Activated B cell treated with CpG ODN at 0.5 μM for 24 hours (primary cell): ENCODE measurements at regions not wholly inside any gene's neighbourhood (a gene's known extent, or its start where the extent isn't known, plus 50 kb on each side); places are given as distances from the start of the nearest gene placed in this dataset.

Experiments used
- ATAC-seq: fragments of 200-7000 bp; cut with Tn5 transposase; one replicate; pipeline ENCODE4 v1.10.0; 2021; ENCODE audit warnings: low read depth, mild to moderate bottlenecking, moderate library complexity
- CTCF ChIA-PET: fragments of 350-600 bp; sonication (Branson Sonifier 250); formaldehyde crosslinking; loops from one replicate; lab custom pipeline; 2021; ENCODE audit warnings: antibody characterized with exemption; lab: Charles Lee
- POLR2A ChIA-PET: fragments of 350-600 bp; sonication (Branson Sonifier 250); formaldehyde crosslinking; loops from one replicate; lab custom pipeline; 2021; ENCODE audit warnings: antibody characterized with exemption; lab: Charles Lee
- DNase-seq: peaks from one replicate; pipeline ENCODE4 v3.0.0; 2022
- H3K27ac Mint-ChIP-seq: one replicate; pipeline ENCODE4 v1.8.0; 2020; ENCODE audit warnings: mixed read lengths
- H3K27me3 Mint-ChIP-seq: one replicate; pipeline ENCODE4 v1.8.0; 2021; ENCODE audit warnings: mixed read lengths
- H3K36me3 Mint-ChIP-seq: one replicate; pipeline ENCODE4 v1.8.0; 2021; ENCODE audit warnings: low read depth, mixed read lengths
- H3K4me1 Mint-ChIP-seq: one replicate; pipeline ENCODE4 v1.8.0; 2021; ENCODE audit warnings: mixed read lengths
- H3K4me3 Mint-ChIP-seq: one replicate; pipeline ENCODE4 v1.8.0; 2020; ENCODE audit warnings: mild to moderate bottlenecking, mixed read lengths
- H3K9me3 Mint-ChIP-seq: one replicate; pipeline ENCODE4 v1.8.0; 2020; ENCODE audit warnings: mixed read lengths
- CTCF ChIP-seq: fragments of 200-600 bp; IDR thresholded peaks from one replicate; pipeline ENCODE4 v1.8.0; 2022; ENCODE audit warnings: antibody characterized with exemption, mild to moderate bottlenecking
- intact Hi-C: fragments of 100-400 bp; cut with micrococcal nuclease; formaldehyde crosslinking; loops from one replicate; pipeline ENCODE4 v1.15.1; 2024

GRCh38 chr12:24197532-24197931 is 248.1 kb upstream of the SOX5 start:
- Mint-ChIP-seq H3K4me1 (peaks cover 32% of the 10 kb centered on the region), H3K4me3 (no peak overlapping the region), H3K27ac (no peak overlapping the region), H3K9me3 (no peaks in the 10 kb centered on the region), H3K27me3 (no peaks in the 10 kb centered on the region), H3K36me3 (no peaks in the 10 kb centered on the region)
- DNase-seq, result no peak
- intact Hi-C loops, result no loop called here
- TF ChIP-seq CTCF, result no peak
- no peak for ATAC-seq
- POLR2A ChIA-PET, result no interaction called here
- CTCF ChIA-PET, result no interaction called here

- DNase-seq (no peak), ATAC-seq (no peak)
- POLR2A ChIA-PET, result no interaction called here
- Mint-ChIP-seq H3K9me3 (no peaks in the 10 kb centered on the region), H3K4me1 (peaks cover 14% of the 10 kb centered on the region), H3K36me3 (no peaks in the 10 kb centered on the region), H3K4me3 (no peak overlapping the region), H3K27me3 (no peaks in the 10 kb centered on the region), H3K27ac (no peak overlapping the region)
- CTCF ChIA-PET, result interaction anchor here (1.3 kb wide), 1 partner anchor 16 kb away, joined by 3 read pairs; no protein-coding TSS in a partner anchor
- no peak for TF ChIP-seq CTCF
- intact Hi-C loops, result no loop called here
Observed at GRCh38 chr12:24195063-24195462, 245.6 kb upstream of the SOX5 start.

DNA sequence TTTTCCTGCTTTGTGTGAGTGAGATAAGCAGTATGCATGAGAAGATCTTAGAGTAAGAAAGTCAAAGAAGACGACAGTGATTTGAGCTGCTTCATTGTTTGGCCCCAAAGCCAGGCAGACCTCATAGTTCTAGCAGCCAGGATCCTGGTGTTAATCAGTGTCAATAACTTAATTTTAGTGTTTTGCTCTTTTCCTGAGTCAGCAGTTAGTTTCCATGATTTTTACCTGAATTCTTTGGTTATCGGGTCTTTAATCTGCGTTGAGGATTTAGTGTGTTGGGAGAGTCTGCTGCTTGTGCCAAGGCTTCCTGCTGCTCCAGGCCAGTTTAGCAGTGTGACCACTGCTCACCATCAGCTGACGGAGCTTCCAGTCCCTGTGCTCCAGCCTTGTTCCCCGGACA is 241.6 kb upstream of the SOX5 start:
- no peak for TF ChIP-seq CTCF
- DNase-seq, result no peak
- Mint-ChIP-seq H3K4me3 (no peak overlapping the region), H3K27ac (no peak overlapping the region), H3K27me3 (no peaks in the 10 kb centered on the region), H3K9me3 (peaks cover 2% of the 10 kb centered on the region), H3K4me1 (no peaks in the 10 kb centered on the region), H3K36me3 (peaks cover 8% of the 10 kb centered on the region)
- ChIA-PET CTCF (no interaction called here), POLR2A (no interaction called here)
- no peak for ATAC-seq
- intact Hi-C loops, result no loop called here

GRCh38 chr12:24185782-24186181 is 236.3 kb upstream of the SOX5 start:
- ChIA-PET POLR2A (no interaction called here), CTCF (no interaction called here)
- Mint-ChIP-seq H3K4me3 (no peak overlapping the region), H3K9me3 (peaks cover 2% of the 10 kb centered on the region), H3K27ac (no peak overlapping the region), H3K4me1 (no peaks in the 10 kb centered on the region), H3K27me3 (no peaks in the 10 kb centered on the region), H3K36me3 (peaks cover 8% of the 10 kb centered on the region)
- ATAC-seq, result no peak
- no peak for TF ChIP-seq CTCF
- no peak for DNase-seq
- intact Hi-C loops, result no loop called here

DNA sequence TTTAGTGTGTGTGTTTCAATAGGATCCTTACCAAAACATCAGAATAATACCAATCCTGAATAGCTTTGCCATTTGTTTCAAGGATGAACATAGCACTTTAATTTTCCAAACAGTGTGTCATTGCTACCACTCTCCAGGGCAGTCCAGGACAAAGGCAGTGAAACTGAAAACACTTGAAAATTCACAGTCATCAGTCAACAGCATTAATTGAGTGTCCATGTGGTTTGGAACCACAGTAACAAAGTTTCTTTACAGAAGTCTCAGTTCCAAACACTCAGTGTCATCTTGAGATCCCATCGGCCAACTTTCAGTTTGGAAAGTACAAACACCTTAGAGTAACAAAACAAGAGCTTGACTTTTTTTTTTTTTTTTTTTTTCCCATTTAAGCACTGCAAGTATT is 228.4 kb upstream of the SOX5 start:
- ChIA-PET CTCF (no interaction called here), POLR2A (interaction anchor here (0.6 kb wide), 1 partner anchor 166 kb away, joined by 4 read pairs; no protein-coding TSS in a partner anchor)
- DNase-seq (no peak), ATAC-seq (no peak)
- TF ChIP-seq CTCF, result no peak
- no peaks in the 10 kb centered on the region for H3K36me3 Mint-ChIP-seq
- no peak overlapping the region for H3K27ac Mint-ChIP-seq
- no peak overlapping the region for H3K4me3 Mint-ChIP-seq
- no peaks in the 10 kb centered on the region for H3K27me3 Mint-ChIP-seq
- intact Hi-C loops, result no loop called here
- no peaks in the 10 kb centered on the region for H3K9me3 Mint-ChIP-seq
- peaks cover 7% of the 10 kb centered on the region for H3K4me1 Mint-ChIP-seq
